Skin of body (tissue), 1 donor: ENCODE measurements at regions not wholly inside any gene's neighbourhood (a gene's known extent, or its start where the extent isn't known, plus 50 kb on each side); places are given as distances from the start of the nearest gene placed in this dataset.

Source experiments
- DNase-seq: peaks from one replicate; lab custom pipeline; 2025; lab: John Stamatoyannopoulos, UW

DNA sequence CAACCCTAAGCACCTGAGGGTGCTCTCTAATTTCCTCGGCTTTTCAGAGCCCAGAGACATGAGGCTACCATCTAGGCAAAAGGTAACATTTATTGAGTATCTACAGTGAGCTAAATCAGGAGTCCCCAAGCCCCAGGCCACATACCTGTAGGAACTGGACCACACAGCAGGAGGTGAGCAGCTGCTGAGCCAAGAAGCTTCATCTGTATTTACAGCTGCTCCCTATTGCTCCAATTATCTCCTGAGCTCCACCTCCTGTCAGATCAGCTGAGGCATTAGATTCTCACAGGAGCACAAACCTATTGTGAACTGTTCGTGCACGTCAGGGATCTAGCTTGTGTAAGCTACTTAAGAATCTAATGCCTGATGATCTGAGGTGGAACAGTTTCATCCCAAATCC, 70.2 kb downstream of the RND3 start:
- DNase-seq, result no peak

DNA sequence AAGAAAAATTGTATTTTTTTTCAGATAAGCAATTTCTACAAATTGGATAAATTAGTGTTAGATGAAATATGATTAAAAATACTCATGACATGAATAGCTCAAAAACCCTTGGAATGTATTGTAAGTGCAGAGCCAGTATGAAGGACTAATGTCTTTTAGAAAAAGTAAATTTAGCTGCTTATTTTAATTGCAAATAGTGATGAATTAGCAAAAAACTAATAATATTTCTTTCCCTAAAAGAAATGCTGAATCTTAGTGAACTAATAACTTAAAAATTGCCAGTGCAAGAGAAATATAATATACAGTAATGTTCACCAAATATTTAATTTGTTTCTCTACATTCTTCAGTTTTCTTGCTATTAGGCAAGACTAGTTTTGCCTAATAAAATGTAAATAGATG, 72.4 kb downstream of the RND3 start:
- no peak for DNase-seq

DNA sequence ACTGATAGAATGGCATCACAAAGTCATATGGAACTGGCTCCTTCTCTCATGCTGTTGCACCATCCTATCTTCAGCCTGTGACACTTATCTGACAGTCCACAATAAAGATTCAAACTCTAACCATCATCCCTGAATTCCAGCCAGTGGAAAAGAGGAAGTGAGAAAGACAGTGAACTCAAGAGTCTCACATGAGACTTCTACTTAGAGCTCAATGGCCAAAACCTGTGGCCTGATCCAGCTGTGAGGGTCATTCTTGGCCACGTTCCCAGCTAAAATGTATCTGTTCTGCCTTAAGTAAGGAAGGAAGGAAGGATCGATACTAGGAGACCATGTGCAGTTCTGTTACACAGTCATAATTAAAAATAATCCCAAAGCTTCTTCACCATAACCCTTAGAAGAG, 73.6 kb downstream of the RND3 start:
- DNase-seq, result no peak

DNA sequence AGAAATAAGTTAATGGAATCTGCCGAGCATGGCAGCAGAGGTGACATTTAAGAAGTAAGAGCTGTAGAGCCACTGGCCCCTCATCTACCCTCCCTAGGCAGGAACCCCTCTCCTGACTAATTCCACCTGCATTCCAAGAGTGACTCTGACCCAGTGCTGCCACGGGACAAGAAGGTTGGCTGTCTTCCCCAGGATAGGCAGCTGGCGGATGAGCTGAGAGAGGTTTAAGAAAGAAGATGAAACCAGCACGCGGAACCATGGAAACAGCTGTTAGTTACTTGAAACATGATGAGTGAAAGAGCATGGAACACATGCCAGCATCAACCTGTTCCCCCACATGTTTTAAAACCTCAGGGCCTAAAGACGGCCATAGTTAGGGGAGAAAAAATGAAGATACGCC, 74.1 kb downstream of the RND3 start:
- no peak for DNase-seq

DNA sequence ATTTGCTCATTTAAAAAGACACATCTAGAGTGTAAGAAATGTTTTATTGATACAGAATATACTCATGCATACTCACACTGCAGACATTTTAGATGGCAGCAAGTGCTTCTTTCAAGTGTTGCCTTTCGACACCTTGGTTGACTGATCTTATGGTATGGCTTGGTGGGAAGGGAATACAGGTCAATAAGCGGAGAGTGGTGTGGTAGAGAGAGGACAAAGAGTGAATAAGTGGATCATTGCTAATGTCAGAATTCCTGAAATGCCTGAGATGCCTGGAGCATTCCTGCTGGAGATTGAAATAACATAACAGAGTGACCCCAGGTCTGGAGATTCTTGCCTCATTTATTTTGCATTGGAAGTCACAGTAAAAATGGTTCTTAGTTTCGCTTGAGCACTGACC, 76.7 kb downstream of the RND3 start:
- no peak for DNase-seq

DNA sequence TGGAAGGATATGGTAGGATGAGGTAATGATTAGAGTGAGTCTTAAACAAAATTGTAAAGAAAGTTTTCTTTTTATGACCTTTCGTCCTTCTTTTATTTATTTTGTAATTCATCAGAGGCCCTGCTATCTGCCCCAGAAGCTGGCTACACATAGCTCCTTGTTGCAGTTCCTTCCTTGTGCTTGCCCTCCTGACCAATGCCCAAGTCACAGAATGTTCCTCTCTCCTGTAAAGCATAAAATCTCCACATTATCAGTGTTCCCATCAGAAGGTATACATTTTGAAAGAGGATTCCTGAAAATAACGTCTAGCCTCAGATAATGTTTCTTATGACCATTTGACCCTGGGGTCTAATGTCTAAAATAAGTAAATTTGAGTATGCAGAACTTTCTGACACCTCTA, 78.3 kb downstream of the RND3 start:
- DNase-seq, result no peak

DNA sequence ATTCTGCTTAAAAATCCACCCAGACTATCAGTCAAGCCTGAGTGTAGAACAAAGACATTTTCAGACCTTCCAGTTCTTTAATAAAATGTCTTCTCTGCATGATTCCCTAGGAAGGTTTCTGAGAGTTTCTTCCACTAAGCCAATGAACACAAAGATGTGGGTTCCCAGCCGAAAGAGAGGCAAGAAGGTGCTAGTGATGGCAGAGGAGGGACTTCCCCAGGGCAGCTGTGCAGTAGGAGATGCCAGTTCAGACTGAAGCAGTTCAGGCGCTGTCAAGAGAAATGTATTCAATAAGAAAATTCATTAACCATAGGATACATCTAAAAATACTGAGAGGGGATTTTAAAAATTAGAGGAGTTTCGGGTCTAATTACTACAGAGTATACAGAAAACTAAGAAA, 83.3 kb downstream of the RND3 start:
- DNase-seq, result no peak

DNA sequence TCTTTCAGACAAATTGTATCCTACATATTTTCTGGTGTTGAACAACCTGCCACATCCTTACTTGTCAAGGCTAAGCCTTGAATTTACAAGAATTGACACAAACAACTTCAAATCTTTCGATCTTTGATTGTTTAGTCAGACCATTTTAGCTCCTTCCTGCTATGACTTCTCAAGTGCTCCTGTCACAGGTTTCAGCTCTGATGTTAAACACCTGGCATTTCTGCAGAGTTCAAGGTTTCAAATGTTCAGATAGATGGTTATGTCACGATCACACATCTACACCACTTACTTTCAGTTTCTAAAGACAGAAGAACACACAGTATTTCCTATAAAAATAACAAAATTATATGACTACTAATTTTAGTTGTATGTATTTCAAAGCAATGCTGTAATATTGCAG, 84.0 kb downstream of the RND3 start:
- no peak for DNase-seq

DNA sequence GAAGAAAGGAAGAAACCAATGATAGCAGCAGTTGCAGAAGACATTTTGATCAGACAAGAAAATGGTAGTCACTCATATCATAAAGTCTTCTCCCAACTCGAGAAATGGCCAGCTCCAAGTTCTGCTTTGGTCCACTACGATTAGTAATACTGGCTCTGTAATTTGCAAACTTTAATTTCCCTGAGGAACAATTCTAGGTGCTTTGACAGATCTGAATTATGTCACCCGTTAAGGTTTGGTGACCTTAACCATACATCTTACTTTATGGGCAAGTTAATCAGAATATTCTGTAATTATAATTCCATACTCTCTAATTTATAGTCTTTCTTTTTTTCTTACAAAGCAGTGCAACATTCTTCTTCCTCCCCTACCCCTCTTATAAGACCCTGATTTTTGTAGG, 84.5 kb downstream of the RND3 start:
- no peak for DNase-seq

DNA sequence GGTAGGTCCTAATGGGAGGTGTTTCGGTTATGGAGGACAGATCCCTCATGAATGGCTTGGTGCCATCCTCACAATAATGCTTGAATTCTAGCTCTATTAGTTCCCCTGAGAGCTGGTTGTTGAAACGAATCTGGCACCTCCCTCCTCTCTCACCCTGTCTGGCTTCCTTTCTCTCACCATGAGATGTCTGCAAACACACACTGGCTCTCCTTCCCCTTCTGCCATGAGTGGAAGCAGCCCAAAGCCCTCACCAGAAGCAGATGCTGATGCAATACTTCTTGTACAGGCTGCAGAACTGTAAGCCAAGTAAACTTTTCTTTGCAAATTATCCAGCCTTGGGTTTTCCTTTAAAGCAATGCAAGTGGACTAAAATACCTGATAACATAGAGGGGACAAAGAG, 86.6 kb downstream of the RND3 start:
- DNase-seq, result no peak

DNA sequence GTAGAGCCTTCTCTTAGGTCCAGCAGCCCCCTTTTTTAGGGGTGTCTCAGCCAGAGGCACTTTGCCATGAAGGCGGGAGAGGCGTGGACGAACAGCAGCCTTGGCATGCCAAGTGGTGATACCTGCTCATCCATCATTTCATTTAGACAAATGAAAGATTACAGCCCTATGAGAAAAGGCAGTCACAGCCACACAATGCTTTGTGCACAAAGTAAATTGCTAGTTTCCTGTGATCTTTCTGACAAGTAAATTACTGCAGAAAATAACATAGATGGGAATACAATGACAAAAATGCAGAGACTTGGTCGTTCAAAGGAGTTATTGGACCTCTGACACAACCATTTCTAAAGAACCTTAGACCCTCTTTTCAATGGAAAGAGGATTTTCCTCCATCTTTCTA, 94.9 kb downstream of the RND3 start:
- DNase-seq, result no peak

DNA sequence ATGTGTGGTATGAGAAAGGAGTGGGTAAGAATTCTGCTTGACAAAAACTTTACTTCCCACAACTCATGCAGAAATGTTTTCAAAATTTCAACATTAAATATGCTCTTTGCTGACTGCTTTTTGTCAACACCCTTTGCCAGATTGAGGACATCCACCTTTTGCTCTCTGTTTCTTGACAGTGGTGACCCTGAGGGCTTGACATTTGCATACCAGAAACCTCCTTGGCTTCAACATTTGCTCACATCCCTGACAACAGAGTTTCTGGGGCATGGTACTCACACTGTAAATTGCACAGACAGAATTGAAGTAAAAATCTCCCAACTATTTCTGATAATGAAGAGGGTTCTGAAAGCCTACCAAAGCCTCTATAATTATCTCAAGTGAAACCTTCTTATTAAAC, 95.7 kb downstream of the RND3 start:
- DNase-seq, result no peak

DNA sequence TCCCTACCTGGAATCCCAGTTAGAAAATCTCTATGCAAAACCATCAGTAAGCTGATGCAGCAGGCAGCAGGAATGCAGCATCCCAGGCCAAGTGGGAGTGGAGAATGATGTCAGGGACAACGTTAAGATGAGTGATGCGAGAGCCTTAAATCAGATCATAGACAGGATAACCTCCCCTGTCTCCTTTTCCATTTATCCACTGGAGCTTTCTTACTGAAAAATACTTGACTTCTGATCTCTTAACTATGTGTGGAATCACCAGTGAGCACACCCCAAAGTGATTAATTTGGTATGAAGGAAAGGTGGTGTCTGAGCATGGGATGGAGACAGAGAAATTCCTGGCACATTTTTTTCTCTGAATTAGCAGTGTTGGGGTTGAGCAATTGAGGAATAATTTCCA, 98.0 kb downstream of the RND3 start:
- no peak for DNase-seq

DNA sequence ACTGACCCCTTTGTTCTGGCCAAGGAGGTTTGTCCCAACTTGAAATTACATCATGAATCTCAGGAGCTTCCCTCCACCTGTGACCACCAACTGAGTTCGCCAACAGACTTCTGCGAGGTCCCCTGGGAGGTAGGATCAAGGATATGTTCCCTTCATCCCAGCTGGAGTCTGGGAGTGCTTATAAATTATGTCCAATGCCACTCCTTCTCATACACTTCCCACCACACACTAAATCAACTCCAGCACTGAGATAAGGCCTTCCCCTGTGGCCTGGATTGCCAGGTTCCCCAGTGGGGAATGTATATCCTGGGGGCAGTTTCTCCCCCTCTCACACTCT, 99.2 kb downstream of the RND3 start:
- DNase-seq, result no peak

DNA sequence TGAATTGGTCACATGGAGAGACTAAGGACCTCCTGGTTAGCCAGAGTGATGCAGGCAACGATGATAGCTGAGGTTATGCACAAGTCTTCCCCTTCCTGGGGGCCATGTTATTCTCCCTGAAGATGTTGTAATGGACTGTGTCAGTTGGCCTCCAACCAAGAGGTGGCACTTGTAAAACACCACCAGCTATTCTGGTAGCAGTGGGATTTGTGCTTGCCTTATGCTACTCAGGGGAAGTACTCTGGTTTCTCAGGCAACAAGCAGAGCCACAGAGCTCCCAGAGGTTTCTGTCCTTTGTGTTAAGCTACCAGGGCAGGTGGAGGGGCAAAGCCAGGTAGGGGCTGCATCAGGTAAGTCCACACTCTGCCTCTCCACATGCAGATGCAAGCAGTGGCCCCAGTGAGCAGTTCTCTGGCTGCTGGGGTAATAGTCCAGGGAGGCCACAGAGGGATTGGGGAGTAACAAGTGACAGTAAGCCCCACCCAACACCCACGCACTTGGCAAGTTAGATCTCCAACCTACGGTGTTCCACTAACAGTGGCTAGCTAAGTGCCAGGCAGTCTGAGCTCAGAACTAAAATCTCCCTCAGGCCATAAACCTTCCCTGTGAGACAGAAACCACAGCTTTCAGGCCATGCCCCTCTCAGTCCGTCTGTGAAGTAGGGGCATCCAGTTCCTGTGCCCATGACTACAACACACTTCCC, 99.7 kb downstream of the RND3 start:
- no peak for DNase-seq

DNA sequence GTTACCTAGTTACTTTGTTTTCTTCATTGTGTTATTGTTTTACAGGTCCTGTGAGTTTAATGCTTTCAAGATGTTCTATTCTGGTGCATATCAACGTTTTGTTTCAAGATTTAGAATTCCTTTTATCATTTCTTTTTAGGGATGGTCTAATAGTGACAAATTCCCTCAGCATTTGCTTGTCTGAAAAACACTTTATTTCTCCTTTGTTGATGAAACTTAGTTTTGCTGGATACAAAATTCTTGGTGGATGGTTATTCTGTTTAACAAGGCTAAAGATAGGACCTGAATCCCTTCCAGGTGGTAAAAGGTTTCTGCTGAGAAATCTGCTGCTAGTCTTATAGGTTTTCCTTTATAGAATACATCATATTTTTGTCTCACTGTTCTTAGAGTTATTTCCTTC, 102.3 kb downstream of the RND3 start:
- DNase-seq, result no peak

DNA sequence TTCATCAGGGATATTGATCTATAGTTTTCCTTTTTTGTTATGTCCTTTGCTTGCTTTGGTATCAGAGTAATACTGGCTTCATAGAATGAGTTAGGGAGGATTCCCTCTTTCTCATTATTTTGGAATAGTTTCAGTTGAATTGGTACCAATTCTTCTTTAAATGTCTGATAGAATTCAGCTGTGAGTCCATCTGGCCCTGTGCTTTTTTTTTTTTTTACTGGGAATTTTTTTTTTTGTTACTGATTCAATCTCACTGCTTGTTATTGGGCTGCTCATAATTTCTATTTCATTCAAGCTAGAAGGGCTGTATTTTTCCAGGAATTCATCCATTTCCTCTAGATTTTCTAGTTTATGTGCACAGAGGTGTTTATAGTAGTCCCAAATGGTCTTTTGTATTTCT, 103.9 kb downstream of the RND3 start:
- DNase-seq, result no peak

DNA sequence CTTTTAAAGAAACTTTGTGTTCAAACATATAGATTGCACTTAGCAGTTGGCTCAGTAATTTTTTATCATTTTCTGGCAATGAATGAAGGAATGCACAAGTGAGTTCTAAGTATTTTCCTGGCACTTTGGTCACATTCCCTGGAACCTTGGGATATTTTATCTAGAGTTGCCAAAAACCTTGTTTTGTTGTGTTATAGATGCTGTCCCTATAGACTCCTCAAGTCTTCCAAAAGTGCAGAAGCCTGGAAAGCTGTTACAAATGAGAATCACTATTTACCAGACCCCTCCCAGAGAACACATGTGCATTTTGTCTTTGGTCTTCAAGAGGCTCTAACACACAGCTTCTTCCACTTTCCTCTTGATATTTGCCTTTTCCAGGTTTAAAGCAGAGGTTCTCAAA, 108.3 kb downstream of the RND3 start:
- DNase-seq, result peak; percentile 45

DNA sequence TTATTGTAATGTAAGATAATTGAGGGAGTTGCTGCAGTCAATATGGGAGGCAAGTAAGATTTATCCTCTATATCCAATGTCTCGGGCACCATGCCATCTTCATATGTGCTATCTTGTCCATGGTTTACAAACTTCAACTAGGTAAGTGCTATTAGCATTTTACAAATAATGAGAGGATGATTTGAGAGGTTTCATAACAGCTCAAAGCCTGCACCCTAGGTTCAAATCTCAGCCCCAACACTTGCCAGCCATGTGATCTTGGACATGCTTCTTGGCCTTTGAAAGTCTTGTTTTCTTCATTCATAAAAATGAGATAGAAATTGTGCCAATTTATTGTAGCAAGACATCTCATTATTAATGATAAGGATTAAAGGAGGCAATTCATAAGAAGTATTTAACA, 108.8 kb downstream of the RND3 start:
- no peak for DNase-seq

DNA sequence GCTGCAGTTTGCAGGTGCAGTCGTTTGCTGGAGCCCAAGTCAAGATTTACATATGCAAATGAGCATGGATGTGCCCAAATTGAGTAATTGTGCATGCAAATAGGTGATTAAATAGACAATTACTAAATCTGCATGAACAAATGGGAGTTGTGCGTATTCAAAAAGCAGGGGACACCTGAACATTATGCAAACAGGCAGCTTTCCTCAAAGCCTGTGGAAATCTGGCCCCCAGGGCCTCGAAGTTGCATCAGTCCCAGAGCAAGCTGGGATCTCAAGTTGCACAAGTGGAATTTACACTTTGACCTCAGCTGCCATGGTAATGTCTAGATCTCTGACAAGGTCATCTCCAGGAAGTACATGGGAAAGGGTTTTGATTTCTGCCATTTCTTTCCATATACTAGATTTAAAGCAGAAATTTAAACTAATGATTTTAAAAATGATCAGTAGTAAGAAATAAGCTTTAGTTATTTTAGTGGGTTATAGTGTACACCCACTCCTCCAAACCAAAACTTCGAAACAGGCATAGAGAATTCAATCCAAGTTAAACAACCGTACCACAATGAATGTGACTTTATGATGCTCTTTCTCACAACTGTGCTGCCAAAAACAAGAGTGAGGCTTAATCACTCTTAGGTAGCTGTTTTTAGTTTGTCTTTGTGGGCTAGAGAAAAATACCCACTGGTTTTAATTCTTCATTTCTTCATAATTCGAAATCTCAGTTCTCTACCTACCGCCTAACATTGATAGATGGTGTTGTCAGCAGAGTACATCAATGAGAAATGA, 110.7 kb downstream of the RND3 start:
- DNase-seq, result no peak

DNA sequence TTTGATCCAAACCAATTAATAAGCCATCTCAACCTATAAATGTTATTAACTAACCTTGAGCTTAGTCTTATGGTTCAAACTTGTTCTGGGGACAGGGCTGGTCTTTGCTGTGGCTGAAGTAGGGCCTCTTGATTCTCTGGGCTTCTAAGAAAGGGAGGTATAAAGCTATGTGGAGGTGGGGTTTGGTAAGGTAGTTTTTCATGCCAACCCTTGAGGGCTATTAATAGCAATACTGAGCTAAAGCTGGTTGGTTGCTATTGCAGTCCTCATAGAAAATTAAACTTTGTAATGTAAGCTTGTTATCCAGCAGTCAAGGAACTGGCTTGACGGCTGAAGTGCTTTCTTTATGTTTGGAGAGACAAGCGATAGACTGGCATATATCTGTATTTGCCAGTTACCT, 112.1 kb downstream of the RND3 start:
- no peak for DNase-seq

DNA sequence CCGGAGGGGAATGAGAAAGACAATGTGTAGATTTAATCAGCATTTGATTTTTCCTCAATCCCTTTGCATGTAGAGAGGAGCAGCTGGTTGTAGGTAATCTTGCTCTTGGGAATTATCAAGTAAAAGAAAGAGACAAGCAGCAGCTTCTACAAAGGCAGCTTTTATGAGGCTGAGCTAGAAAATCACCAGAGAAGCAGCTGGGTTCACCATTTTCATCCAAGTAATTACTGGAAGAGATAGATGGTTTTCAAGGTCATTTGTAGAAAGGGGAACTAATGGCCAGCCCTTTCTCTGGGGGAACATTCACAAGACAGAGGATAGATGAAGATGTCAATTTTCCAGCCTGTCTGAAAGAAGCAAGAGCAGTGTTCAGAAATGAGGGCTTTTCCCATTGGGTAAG, 113.0 kb downstream of the RND3 start:
- DNase-seq, result no peak

DNA sequence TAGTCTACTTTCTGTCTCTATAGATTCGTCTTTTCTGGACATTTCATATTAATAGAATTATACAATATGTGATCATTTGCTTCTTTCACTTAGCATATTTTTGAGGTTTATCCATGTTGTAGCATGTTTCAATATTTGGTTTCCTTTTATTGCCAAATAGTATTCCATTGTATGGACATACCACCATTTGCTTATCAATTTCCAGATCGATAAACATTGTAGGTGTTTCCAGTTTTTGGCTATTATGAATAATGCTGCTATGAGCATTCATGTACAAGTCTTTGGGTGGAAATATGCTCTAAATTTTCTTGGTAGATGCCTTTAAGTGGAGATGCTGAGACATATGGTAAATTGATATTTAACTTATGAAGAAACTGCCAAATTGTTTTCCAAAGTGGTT, 114.1 kb downstream of the RND3 start:
- no peak for DNase-seq
